ENCODE measurements at regions not wholly inside any gene's neighbourhood (a gene's known extent, or its start where the extent isn't known, plus 50 kb on each side); places are given as distances from the start of the nearest gene placed in this dataset.

- no peak for TF ChIP-seq CTCF (IDR thresholded peaks at IDR 0.05; ENCODE audit: insufficient read depth, low read length, poor library complexity, severe bottlenecking)
Measured at GRCh38 chr18:28846958-28847357, 670.0 kb upstream of the CDH2 start.

GRCh38 chr18:28837100-28837499 lies 660.2 kb upstream of the CDH2 start:
- no peak for DNase-seq (ENCODE audit: low read depth)
- Histone ChIP-seq H3K27me3 (ENCODE audit: control insufficient read depth, insufficient read depth, low read length) (no peaks in the 10 kb centered on the region), H3K4me3 (ENCODE audit: low read depth, low read length) (no peak overlapping the region), H3K36me3 (ENCODE audit: control insufficient read depth, insufficient read depth, low read length) (no peaks in the 10 kb centered on the region)
- TF ChIP-seq CTCF (IDR thresholded peaks at IDR 0.05; ENCODE audit: insufficient read depth, low read length, poor library complexity, severe bottlenecking) = no peak

More at GRCh38 chr18:28846958-28847357, 670.0 kb upstream of the CDH2 start:
- Histone ChIP-seq H3K27me3 (ENCODE audit: control insufficient read depth, insufficient read depth, low read length) (no peaks in the 10 kb centered on the region), H3K36me3 (ENCODE audit: control insufficient read depth, insufficient read depth, low read length) (no peaks in the 10 kb centered on the region), H3K4me3 (ENCODE audit: low read depth, low read length) (no peak overlapping the region)
- DNase-seq (ENCODE audit: low read depth) = no peak

- Histone ChIP-seq H3K36me3 (ENCODE audit: control insufficient read depth, insufficient read depth, low read length) (no peaks in the 10 kb centered on the region), H3K4me3 (ENCODE audit: low read depth, low read length) (no peak overlapping the region), H3K27me3 (ENCODE audit: control insufficient read depth, insufficient read depth, low read length) (no peaks in the 10 kb centered on the region)
- TF ChIP-seq CTCF (IDR thresholded peaks at IDR 0.05; ENCODE audit: insufficient read depth, low read length, poor library complexity, severe bottlenecking) = no peak
- DNase-seq (ENCODE audit: low read depth) = peak; percentile 26
Measured at GRCh38 chr18:28834889-28835288, 658.0 kb upstream of the CDH2 start.

GRCh38 chr18:28831908-28832307 lies 655.0 kb upstream of the CDH2 start:
- no peak for TF ChIP-seq CTCF (IDR thresholded peaks at IDR 0.05; ENCODE audit: insufficient read depth, low read length, poor library complexity, severe bottlenecking)
- H3K27me3 ChIP-seq (ENCODE audit: control insufficient read depth, insufficient read depth, low read length) = no peaks in the 10 kb centered on the region
- H3K36me3 ChIP-seq (ENCODE audit: control insufficient read depth, insufficient read depth, low read length) = no peaks in the 10 kb centered on the region
- H3K4me3 ChIP-seq (ENCODE audit: low read depth, low read length) = no peak overlapping the region
- DNase-seq (ENCODE audit: low read depth) = no peak

- no peaks in the 10 kb centered on the region for H3K27me3 ChIP-seq (ENCODE audit: control insufficient read depth, insufficient read depth, low read length)
- no peak for TF ChIP-seq CTCF (IDR thresholded peaks at IDR 0.05; ENCODE audit: insufficient read depth, low read length, poor library complexity, severe bottlenecking)
- DNase-seq (ENCODE audit: low read depth) = no peak
- H3K4me3 ChIP-seq (ENCODE audit: low read depth, low read length) = no peak overlapping the region
- H3K36me3 ChIP-seq (ENCODE audit: control insufficient read depth, insufficient read depth, low read length) = no peaks in the 10 kb centered on the region
Measured at GRCh38 chr18:28831476-28831875, 654.5 kb upstream of the CDH2 start.

GRCh38 chr18:28826107-28826506 lies 649.2 kb upstream of the CDH2 start:
- Histone ChIP-seq H3K4me3 (ENCODE audit: low read depth, low read length) (no peak overlapping the region), H3K27me3 (ENCODE audit: control insufficient read depth, insufficient read depth, low read length) (no peaks in the 10 kb centered on the region), H3K36me3 (ENCODE audit: control insufficient read depth, insufficient read depth, low read length) (no peaks in the 10 kb centered on the region)
- TF ChIP-seq CTCF (IDR thresholded peaks at IDR 0.05; ENCODE audit: insufficient read depth, low read length, poor library complexity, severe bottlenecking) = no peak
- DNase-seq (ENCODE audit: low read depth) = no peak
